ENCODE measurements at regions not wholly inside any gene's neighbourhood (a gene's known extent, or its start where the extent isn't known, plus 50 kb on each side); places are given as distances from the start of the nearest gene placed in this dataset.

DNA sequence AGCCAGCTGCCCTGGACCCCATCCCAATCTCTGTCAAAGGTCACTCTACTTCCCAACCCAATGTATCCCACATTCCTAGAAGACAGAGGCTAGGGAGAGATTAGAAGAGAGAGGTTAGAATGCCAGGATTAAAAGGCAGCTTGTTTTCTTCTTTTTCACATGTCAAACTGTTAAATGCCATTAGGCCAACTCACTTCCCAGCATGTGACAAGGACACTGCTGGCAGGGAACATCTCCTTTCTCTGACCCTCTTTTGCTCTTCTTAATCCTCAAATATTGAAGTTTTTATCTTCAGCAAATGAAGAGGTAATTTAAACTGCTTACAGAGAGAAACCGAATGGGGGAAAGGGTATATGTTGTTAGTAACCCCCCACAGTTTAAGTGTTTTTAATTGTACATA is 89.1 kb downstream of the BBS10 start:
- no peak for DNase-seq (ENCODE audit: low spot score)

DNA sequence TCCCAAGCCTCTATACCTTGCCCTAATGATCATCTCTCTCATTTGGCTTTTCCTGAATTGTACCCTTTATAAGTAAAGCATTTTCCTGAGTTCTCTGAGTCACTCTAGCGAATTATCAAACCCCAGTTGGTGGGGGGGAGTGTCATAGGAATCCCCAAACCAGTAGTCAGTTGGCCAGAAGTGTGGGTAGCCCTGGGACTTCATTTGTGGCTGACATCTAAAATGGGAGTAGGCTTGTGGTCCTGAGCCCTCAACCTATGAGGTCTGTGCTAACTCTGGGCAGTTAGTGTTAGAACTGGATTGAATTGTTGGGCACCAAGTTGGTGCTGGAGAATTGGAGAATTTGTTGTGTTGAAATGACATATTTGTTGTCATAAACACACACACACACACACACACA is 91.3 kb downstream of the BBS10 start:
- DNase-seq (ENCODE audit: low spot score) = no peak

DNA sequence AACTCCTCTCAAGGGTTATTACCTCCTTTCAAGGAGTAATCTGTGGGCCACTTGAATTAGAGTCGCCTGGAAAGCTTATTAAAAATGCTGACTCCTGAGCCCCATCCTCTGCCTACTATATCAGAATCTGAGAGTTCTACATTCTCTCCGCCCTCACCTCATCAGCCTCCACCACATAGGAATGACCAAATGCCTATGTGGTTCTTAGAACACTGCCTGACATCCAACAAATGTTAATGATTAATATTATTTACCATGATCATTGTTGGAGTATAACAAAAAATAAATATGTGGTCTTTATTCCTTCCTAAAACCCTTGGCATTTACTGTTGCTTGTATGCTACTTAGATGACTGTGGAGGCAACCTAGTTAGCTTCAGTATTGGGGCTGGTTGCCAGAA is 91.9 kb downstream of the BBS10 start:
- no peak for DNase-seq (ENCODE audit: low spot score)

DNA sequence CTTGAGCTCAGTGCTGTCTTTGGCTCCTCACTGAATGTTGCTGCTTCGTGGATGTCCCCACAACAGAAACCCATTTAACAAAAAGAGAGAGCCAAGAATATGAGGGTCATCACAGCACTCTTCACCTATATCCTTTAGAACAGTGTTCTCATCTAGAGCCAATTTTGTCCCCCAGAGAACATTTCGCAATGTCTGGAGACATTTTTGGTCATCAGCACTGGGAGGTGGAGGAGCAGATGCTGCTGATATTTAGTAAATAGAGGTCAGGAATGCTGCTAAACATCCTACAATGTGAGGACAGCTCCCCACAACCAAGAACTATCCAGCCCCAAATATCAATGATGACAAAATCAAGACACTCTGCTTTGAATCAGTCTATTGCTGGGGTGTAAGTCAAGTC is 92.5 kb downstream of the BBS10 start:
- no peak for DNase-seq (ENCODE audit: low spot score)

DNA sequence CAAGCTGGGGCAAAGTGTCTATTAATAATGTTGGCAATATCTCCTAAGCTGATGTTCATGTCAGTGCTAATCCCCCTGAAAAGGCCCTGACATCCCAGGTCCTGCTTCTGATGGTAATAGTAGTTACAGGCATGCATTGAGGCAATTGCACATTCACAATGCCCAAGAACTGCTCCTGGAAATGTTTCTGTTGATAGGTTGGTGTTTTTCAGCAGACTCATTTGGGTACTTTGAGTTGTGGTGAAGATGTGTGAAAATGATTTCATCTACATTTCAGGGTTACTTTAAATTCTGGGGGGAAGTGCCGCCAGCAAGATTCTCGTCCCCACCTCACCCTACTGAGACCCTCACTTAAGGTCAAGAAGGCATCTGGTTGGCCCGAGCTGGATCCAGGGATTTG is 92.9 kb downstream of the BBS10 start:
- DNase-seq (ENCODE audit: low spot score) = no peak

DNA sequence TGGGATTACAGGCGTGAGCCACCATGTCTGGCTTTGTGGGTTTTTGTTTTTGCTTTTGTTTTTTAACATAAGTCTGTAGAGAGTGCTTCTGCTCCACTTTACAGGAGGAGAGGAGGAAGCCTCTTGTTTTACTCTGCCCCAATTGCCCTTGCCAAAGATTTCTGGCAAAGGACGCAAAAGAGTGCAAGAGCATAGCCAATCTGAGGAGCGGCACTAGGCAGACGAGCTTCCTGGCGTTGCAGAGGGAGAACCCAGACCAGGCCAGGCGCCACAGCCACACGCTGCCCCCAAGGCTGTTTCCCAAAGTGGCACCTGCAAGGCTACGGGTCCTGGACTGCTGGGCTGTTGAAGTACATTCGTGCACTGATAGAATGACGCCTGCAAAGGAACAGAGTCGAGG is 96.2 kb downstream of the BBS10 start:
- DNase-seq (ENCODE audit: low spot score) = no peak

DNA sequence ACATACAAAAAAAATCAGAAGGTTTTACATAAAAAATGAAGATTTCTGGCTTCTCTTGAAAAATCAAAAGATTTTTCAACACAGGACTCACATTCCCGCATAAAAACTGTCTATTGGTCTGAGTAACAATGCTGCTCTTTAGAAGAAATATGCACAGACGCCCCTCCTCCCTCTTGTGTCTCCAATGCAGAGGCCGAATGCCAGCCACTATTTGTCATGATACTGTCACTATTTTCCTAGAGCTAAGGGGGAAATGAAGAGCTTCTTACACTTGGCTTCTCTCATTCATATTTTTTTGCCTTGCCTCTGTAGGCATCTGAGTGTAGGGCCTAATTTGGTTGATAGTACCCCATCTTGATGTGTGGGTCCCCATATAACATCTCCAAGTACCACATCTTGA is 98.0 kb downstream of the BBS10 start:
- DNase-seq (ENCODE audit: low spot score) = no peak

DNA sequence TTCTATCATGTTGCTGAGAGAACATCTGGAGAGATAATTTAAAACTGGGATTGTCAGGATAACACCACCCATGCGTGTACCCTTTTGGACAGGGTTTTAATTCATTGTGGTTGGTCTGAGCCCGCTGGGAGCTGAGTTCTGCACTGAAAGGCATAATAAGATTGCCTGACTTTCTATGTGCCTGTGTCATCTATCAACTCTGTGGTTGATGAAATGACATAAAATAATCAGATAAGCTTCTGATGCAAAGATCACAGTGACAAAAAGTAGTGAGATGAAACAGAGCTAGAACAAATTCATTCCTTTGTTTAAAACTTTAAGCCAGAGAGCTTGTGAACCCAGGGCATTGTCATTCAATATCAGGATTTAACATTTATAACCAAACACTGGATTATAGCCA is 98.7 kb downstream of the BBS10 start:
- DNase-seq (ENCODE audit: low spot score) = no peak

DNA sequence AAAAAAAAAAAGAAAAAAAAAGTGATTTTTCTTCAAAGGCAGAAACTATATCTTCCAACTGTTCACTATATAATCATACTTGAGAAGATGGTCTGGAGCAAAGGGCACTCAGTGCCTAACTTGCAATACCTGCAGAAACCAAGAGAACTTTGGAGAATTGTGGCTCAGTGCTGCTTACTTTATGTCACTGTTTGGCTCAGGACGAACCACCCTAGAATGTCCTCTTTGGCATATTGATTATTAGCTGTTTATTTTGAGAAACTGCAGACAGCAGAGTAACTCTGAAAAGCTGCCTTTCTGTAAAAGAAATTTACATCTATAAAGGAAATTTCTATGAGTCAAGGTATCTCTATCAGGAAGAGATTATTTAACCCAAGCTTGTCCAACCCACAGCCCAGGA is 100.2 kb downstream of the BBS10 start:
- DNase-seq (ENCODE audit: low spot score) = no peak

DNA sequence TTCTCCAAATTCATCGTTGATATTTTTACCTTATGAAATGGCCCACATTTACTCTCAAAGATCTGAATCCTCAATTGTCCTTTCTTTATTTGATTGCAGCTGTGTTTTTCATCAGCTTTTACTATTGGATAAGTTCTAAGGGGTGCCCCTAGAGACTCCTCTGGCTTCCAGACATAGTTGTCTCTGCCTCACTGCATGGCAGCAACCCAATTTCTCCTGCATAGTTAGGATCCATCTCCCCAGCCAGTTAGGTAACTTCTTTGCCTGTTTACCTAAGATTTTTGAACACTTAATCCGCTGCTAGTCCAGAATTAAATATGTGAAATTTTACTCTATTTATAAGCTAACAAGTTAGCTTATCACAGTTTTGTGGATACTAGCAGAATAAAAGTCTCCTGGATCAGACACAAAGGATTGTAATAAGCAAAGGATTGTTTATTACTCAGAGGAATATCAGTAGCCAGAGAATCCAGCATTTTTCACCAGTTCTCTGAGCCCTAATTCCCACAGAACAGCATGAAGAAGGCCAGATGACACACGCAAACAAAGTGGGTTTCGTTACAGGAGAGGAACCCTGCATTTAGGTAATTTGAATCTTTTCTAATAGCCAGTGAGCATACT is 101.1 kb downstream of the BBS10 start:
- no peak for DNase-seq (ENCODE audit: low spot score)

DNA sequence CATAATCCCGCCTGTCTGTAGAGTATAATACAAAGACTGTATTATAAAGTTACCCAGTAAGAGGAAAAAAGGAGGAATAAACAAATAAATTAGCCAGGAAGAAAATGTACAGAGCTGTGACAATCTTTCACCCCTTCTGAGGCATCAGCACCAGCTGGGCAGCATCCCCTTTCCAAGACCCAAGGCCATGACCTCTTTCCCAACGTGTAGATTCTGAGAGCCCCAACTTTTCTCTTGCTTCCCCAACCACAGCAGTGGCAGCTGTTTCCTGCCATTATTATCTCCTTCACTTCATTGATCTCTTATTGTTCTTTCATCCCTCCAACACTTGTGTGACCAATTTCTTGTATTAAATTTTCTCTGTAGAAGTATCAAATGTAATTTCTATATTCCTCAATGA is 101.6 kb downstream of the BBS10 start:
- DNase-seq (ENCODE audit: low spot score) = no peak

DNA sequence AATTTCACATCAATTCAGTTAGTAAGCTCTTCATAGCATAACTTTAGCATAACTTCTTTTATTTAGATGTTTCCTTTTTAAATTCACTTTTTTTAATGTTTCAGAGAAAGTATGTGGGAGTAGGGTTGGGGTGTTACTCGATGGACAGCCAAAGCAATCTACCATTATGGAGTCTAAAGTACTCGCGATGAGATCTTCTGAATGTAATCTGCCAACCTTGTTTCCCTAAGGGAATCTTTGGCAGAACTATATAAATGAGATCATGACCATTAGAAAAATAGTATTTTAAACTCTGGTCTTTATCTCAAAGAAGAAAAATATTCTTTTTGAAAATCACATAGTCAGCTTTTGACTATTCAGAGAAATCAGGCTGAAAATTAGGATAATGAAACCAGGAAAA is 103.9 kb downstream of the BBS10 start:
- no peak for DNase-seq (ENCODE audit: low spot score)

DNA sequence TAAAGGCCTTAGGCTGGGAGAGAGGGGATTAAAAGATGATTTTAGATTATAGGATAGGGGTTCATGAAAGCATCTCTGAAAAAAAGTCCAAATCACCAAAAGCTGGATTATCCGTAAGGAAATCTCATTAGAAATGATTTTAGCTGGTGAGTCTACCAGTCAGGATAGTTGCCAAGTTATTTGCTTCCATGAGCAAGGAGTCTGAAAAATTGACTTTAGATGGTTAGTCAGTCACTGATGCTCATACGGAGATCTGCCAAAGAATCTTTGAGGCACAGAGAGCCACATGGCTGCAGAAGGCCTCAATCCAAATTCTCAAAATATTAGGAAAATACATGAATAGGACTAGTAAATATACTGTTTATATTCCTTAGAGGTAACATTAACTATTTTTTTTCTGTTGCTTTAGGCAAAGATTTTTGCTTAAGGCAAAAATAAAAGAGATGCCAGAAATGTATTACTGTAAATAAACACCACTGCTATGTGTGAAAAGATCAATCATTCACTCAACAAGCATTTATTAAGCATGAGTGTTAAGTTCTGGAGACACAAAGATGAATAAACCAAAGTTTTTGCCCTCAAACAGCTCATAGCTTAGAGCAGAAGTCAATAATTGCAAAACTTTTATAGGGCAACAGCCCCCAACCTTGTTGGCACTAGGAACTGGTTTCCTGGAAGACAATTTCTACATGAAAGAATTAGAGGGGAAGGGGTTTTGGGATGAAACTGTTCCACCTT is 105.2 kb downstream of the BBS10 start:
- no peak for DNase-seq (ENCODE audit: low spot score)

DNA sequence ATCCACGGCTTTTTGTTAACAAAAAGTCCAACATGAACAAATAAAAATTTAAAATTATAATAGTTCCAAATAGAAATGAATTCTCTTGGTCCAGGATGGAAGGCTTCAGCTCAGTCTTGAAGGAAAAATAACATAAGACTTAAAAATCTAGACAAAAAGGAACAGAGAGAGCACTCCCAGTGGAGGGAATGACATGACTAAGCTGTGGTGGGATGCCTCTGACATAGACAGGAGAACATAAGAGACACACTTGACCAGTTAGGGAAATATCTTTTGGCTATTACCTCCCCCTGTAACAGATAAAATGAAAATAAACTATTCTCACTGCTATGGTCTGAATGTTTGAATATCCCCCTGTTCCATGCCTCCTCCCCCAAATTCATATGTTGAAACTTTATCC is 106.8 kb downstream of the BBS10 start:
- no peak for DNase-seq (ENCODE audit: low spot score)

DNA sequence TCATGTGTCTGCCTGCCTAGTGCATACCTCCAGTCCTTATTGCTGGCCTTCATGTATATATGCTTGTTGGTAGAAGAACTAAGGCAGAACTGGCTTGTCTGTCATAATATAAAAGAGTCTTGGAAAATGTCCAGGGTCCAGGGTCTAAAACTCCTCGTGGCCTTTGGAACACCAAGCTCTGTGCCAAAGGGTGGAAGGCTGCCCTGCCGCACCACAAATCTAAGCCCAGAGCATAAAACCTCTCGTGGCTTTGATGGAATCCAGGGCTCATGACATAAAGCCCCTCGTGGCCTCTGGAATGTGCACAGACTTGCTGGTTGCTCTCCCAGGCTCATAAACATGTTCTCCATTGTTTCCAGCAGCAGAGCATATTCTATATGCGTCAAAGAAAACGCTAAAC is 107.9 kb downstream of the BBS10 start:
- no peak for DNase-seq (ENCODE audit: low spot score)

DNA sequence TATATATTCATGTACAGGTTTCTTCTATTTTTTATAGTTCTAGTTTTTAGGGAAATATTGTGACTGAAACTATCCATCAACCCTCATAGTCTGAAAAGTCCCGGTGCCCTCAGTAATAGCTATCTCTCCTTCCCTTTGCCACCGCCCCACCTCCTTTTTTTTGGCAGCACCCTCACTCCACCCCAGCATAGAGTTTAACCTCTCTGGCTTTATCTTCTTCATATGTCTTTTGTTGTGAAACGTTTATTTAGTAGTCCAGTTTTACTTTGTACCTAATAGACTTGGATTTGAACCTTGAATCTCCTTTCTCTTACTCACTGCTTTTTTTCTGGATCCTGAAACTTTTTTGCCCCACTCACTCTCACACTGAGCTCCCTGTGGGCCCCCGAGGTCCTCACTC is 109.5 kb downstream of the BBS10 start:
- no peak for DNase-seq (ENCODE audit: low spot score)

DNA sequence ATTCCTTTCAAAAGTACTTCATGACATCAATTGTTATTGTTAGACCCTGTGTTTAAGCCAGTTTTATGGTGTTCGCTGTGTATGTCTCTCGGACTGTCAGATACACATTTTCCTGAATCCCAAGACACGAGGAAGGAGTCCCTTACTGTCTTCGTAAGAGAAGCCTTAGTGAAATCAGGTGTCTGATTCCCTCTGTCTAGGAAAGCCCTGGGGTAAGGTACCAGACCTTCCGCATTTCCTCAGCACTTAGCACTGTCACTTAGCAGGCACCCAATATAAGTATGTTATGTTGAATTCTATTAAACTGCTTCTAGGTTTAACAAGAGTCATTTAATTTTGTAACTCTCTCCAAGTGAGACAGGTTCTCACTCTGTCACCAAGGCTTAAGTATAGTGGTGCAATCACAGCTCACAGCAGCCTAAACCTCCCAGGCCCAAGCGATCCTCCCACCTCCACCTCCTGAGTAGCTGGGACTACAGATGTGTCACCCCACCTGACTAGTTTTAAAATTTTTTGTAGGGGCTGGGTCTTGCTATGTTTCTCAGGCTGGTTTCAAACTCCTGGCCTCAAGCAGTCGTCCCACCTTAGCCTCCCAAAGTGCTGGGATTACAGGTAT is 111.0 kb downstream of the BBS10 start:
- no peak for DNase-seq (ENCODE audit: low spot score)

DNA sequence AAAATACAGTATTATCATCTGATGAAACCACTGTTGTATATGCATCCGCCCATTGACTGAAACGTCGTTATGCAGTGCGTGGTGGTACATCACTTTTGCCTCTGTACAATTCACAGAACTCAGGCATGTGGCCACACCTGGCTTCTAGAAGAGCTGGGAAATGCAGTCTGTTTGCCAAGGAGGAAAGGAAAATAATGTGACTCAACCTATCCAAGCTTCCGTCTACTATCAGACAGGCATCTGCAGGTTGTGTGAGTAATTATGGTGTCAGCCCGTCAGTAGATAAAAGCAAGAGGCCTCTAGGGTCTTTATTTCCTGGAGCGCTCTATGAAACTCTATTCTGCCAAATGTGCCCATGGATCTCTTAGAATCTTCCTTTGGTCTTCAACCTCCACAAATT is 111.6 kb downstream of the BBS10 start:
- no peak for DNase-seq (ENCODE audit: low spot score)

DNA sequence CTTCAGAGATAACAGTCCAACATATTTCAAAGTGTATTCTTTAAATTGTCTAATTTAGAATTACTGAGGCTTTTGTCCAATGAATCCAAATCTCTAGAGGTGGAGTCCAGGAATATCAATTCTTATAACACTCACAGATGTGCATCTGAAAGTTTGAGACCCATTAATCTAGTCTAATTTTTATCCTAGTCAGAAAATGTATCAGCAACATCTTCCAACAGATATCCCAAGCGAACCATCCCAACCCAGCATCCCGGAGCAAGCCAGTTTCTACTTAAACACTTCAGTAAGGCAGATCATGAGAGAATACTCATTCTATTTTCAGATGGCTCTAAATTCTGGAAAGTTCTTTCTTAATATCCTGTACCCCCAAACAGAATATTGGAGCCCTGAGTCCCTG is 113.5 kb downstream of the BBS10 start:
- DNase-seq (ENCODE audit: low spot score) = no peak

DNA sequence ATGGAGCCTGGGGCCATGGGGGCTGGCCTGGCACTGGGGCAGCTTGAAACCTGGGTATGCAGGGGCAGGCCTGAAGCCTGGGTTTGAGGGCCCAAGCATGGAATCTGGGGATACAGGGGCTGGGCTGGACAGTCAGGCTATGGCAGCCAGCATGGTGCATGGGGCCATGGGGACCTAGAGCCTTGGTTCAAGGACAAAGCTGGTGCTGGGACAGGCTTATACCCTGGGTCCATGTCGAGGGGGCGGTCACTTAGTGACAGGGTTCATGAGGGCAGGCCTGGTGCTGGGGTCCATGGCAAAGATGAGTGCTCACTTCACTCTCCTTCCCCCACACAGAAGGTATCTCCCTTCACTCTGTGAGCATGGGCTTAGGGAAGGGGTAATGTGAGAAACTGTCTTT is 116.2 kb downstream of the BBS10 start:
- no peak for DNase-seq (ENCODE audit: low spot score)

DNA sequence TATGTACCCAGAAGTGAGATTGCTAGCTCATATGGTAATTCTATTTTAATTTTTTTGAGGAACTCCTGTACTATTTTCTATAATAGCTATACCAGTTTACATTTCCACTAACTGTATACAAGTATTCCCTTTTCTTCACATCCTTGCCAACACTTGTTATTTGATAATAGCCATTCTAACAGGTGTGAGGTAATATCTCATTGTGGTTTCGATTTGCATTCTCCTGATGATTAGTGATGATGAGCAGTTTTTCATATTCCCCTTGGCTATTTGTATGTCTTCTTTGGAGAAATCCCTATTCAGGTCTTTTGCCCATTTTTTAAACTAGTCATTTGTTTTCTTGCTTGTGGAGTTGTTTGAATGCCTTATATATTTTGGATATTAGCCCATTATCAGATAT is 121.3 kb downstream of the BBS10 start:
- DNase-seq (ENCODE audit: low spot score) = no peak

DNA sequence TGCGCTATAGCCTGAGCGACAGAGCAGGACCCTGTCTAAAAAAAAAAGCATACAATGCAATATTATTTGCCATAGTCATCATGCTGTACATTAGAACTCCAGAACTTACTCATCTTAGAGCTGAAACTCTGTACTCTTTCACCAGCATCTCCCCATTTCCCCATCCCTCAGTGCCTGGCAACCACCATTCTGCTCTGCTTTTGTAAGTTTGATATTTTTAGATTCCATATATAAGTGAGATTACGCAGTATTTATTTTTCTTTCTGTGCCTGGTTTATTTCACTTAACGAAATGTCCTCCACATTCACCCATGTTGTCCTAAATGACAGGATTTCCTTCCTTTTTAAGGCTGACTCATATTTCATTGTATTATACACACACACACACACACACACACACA is 121.8 kb downstream of the BBS10 start:
- DNase-seq (ENCODE audit: low spot score) = no peak

DNA sequence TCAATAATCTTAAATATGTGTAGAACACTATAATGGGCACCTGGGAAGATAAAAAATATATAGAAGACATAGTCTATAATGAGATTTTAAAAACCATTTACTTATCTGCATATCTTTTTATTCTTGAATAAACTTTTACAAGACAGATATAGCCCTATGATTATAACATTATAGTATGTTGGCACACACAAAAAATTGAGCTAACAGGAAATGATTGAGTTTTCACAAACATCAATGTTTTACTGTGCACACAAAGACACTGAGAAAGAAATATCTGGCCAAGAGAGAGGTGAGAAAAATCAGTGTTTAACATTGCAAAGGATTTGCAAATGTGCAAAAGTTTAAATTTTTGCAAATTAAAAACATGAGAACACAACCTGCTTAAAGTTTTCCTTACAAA is 124.3 kb downstream of the BBS10 start:
- DNase-seq (ENCODE audit: low spot score) = no peak

DNA sequence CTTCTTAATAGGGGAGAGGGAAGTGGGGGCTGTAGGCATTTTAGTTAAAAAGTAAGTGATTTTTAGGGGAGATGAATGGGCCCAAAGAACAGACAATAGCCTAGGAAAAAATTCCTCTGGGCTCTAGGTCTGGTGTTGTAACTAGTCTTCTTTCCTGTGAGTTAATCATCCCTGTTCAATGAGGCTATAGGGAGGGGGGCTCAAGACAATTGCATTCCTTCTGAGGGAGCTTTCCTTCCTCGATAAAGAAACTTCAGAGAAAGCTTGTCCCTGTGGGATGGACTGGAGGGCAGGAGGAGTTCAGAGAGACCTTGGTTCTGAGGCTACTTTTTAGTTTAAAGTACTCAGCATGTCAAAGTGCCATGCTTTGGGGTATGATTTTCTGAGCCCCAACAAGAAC is 127.2 kb downstream of the BBS10 start:
- no peak for DNase-seq (ENCODE audit: low spot score)

All from SW480 (cell line).